PC-9 (cell line): ENCODE measurements at regions not wholly inside any gene's neighbourhood (a gene's known extent, or its start where the extent isn't known, plus 50 kb on each side); places are given as distances from the start of the nearest gene placed in this dataset.

Source experiments
- EZH2 ChIP-seq: fragments of 200-600 bp; sonication (generic); IDR thresholded peaks from 2 replicates; pipeline ENCODE4 v1.8.0; 2017; ENCODE audit warnings: antibody characterized with exemption, low read depth
- TF ChIP-seq, protein P1 (sequence below): fragments of 200-600 bp; sonication (generic); conservative IDR thresholded peaks from 2 replicates; pipeline ENCODE4 v1.6.1; 2017; ENCODE audit warnings: mixed run types, antibody characterized with exemption, mild to moderate bottlenecking, moderate library complexity

DNA sequence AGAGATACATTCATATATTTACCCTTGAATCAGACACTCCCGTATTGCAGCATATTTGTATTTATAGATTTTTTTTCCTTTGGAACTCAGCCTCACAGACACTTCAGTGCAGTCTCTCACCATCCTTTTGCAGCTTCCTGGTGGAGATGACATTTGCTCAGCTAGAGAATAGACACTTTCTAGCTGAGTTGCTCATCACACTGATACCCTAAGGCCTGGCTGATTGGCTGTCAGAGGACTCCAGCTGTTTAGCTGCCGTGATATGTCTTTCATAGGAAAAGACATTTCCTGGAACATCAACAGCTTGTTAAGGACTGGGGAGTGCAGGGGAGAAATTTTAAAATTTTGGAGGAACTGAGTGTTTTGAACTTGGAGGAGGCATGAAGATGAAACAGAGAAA is 429.6 kb downstream of the SMARCA1 start:
- TF ChIP-seq, protein P1, sequence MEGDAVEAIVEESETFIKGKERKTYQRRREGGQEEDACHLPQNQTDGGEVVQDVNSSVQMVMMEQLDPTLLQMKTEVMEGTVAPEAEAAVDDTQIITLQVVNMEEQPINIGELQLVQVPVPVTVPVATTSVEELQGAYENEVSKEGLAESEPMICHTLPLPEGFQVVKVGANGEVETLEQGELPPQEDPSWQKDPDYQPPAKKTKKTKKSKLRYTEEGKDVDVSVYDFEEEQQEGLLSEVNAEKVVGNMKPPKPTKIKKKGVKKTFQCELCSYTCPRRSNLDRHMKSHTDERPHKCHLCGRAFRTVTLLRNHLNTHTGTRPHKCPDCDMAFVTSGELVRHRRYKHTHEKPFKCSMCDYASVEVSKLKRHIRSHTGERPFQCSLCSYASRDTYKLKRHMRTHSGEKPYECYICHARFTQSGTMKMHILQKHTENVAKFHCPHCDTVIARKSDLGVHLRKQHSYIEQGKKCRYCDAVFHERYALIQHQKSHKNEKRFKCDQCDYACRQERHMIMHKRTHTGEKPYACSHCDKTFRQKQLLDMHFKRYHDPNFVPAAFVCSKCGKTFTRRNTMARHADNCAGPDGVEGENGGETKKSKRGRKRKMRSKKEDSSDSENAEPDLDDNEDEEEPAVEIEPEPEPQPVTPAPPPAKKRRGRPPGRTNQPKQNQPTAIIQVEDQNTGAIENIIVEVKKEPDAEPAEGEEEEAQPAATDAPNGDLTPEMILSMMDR: no peak
- no peak for TF ChIP-seq EZH2
